ENCODE measurements at regions not wholly inside any gene's neighbourhood (a gene's known extent, or its start where the extent isn't known, plus 50 kb on each side); places are given as distances from the start of the nearest gene placed in this dataset.
"Not testable (repeated sequence)": the region's sequence is repeated elsewhere in the genome, so short reads cannot be mapped to it uniquely, and the experiment has no call there.

DNA sequence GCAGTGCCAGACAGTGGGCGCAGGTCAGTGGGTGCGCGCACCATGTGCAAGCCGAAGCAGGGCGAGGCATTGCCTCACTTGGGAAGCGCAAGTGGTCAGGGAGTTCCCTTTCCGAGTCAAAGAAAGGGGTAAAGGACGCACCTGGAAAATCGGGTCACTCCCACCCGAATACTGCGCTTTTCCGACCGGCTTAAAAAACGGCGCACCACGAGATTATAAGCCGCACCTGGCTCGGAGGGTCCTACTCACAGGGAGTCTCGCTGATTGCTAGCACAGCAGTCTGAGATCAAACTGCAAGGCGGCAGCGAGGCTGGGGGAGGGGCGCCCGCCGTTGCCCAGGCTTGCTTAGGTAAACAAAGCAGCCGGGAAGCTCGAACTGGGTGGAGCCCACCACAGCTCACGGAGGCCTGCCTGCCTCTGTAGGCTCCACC, 77.9 kb downstream of the NR4A2 start:
- DNase-seq, result not testable (repeated sequence)

DNA sequence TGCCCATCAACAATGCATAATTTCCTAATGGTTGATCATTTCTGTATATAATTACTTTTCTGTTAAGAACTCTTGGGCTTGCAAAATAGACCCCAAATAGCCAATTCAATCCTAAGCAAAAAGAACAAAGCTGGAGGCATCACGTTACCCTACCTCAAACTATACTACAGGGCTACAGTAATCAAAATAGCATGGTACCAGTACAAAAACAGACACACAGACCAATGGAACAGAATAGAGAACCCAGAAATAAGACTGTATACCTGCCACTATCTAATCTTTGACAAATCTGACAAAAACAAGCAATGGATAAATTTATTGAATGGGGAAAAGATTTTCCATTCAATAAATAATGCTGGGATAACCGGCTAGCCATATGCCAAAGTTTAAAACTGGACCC, 78.8 kb downstream of the NR4A2 start:
- DNase-seq, result no peak

DNA sequence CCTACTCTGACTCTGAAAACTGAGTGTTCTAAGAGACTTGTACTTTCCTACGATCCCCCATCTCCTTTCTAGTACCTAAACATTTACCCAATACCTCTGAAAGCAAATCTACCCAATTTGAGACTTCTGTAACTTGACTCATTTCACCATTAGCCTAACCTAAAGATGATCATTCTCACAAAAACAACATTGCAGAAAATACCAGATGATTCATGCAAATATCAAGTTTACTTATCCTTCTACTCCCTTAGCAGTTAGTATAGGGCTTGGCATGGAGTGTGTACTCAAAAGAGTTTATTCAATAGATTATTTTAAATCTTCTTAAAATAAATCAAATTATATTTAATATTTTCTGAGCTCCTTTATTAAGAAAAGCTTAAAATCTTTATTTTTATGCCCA, 89.6 kb downstream of the NR4A2 start:
- DNase-seq, result no peak

DNA sequence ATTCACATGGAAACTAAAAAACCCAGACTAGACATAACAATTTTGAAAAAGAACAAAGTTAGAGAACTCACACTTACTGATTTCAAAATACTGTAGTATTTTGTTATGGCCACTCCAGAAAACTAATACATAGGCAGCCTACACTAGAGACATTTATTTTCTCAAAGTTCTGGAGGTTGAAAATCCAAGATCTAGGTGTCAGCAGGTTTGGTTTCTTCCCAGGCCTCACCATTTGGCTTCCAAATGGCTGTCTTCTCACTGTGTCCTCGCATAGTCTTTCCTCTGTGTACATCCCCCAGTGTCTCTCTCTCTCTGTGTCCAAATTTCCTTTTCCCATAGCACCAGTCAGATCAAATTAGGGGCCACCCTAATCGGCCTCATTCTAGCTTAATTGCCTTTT, 95.0 kb downstream of the NR4A2 start:
- no peak for DNase-seq

DNA sequence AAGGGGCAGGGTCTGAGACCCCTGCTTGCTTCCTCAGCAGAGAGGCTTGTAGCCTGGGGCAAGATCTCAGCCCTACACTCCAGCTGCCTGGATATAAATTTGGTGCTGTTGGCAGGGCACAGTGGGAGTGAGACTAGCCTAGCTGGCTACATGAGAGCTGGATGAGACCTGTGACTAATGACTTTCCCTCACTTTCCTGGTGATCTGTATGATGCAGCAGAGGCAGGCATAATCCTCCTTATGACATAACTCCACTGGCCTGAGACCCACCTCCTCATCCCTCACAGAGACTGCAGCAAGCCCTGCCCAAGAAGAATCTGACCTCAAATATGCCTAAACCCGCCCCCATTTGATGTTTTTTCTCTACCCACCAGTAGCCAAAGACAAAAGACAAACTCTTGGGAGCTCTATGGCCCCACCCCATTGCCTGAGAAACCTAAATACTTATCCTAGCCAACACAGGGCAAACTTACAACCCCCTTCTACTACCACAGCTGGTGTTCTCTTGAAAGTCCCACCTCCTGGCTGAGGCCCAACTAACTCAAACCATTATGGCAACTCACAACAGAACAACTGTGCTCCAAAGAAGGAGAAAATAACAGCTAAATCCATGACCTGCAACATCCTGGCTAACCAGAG, 102.7 kb downstream of the NR4A2 start:
- no peak for DNase-seq

DNA sequence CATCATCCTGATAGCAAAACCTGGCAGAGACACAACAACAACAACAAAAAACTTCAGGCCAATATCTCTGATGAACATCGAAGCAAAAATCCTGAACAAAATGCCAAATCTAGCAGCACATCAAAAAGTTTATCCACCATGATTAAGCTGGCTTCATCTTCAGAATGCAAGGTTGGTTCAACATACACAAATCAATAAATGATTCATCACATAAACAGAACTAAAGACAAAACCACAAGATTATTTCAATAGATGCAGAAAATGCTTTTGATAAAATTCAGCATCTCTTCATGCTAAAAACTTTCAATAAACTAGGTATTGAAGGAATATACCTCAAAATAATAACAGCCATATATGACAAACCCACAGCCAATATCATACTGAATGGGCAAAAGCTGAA, 109.2 kb downstream of the NR4A2 start:
- DNase-seq, result not testable (repeated sequence)

DNA sequence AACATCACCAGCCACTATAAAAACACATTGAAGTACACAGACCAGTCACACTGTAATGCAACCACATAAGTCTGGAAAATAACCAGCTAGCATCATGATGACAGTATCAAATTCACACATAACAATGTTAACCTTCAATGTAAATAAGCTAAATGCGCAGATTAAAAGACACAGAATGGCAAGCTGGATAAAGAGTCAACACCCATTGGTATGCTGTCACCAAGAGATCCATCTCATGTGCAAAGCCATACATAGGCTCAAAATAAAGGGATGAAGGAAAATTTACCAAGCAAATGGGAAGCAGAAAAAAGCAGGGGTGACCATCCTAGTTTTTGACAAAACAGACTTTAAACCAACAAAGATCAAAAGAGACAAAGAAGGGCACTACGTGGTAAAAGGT, 110.8 kb downstream of the NR4A2 start:
- DNase-seq, result no peak

DNA sequence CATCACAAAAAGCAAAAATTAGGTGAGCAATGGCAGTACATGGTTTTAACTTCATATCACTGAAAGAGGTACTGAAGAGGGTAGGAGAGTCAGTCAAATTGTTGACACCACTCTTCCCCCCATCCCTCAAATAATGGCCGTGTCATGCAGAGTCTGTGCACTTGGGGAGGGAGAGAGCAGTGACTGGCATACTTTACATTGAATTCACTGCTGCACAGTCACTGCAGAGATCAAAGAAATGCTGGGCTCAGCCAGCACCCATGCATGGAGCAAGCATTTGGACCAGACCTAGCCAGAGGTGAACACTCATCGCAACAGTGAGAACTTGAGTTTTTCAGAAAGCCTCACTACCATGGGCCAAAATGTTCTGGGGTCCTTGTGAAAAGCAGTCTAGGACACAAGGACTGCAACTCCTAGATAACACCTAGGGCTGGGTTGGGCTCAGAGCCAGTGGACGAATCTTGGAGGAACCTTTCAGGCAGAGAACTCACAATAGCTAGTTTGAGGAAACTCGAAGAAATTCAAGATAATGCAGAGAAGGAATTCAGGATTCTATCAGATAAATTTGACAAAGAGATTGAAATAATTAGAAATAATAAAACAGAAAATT, 112.9 kb downstream of the NR4A2 start:
- DNase-seq, result no peak

DNA sequence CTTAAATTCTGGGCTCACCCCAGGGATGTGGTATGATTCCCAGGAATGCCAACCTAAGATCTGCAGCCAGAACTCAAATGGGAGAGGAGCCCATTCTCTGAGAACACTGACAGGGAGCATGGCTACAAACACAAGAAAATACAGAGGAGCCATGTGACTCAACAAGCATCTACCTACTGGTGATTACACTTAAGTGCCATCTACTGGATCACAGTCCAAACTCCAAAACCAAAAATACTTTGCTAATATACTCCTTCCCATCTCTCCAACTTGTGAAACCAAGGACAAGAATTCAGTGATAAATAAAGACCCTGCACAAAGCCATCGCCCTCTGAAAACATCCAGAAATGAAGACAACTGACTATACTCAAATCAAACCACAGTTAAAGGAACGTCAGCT, 116.9 kb downstream of the NR4A2 start:
- DNase-seq, result no peak

DNA sequence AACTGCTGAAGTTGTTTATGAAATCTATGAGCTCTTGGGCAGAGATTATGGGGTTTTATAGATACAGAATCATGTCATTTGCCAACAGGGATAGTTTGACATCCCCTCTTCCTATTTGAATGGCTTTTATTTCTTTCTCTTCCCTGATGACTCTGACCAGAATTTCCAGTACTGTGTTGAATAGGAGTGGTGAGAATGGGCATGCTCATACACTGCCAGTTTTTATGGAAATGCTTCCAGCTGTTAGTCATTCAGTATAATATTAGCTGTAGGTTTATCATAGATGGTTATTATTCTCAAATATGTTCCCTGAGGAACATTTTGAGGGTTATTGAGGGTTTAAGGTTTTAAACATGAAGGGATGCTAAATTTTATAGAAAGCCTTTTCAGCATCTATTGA, 121.2 kb downstream of the NR4A2 start:
- no peak for DNase-seq

DNA sequence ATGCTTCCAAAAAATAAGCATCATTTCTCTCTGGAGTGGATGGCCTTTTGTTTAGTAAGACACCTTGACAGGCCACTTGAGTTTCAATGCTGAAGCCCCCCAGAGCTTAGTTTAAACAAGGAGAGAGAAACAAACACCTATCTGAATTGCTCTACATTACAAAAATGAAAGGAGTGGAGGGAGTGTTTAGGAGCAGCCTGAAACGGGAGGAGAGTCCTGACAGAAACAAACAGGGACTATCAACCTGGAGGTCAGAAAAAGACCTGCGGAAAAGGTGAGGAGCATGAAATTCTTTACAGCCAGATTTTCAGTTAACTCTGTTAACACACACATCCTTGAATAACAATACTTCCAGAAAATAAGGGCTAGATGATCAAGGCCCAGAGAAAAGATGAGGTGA, 126.2 kb downstream of the NR4A2 start:
- no peak for DNase-seq

DNA sequence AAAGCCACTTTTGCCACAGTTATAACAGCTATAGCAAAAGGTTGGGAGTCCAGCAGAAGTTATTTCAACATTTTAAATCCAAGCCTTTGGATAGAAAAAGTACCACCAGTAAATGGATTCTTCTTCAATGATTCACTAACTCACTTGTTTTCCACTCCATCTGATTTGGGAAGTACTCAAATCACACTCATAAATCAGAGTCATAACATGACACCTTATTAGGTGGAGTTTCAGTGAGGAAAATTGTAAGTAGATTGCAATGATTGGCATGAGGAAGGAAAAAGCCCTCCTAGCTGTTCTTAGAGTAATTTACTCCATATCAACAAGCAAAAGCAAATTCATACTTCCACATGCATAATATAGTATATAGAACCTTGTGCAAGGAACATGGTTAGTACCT, 132.9 kb downstream of the NR4A2 start:
- DNase-seq, result no peak

DNA sequence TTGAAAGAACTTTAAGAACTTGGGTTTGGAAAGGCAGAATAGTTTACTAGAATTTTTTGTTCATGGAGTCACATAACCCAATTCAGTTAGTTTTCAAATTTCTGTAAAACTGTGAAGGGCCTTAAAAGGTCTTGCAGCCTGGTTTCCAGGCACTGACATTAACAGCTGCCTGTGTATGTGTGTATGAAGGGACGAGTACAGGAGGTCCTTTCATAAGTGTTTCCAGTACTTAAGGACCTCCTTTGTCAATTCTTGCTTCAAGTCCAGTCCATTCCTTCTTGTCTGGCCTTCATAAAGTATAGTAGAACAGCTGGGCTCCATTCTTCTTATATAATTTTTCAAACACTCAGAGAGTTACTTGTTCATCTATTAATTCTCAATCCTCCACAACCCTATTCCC, 136.5 kb downstream of the NR4A2 start:
- DNase-seq, result no peak

DNA sequence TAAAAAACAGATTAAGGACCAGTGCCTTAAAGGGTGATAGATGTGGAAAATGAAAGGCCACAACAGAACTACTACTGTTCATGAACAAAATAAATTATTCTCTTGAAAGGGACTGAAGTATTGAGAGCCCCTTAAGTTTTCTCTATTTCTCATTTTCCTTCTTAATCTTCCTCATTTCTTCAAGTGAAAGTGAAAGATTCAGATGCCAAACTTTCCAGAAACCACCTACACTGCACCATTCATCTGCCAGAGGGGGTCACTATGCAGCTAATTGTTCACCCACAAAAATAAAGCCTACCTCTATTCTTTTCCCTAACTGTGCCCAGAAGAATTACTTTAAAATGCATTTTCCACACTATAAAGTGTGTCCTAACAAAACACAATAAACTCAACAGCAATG, 140.1 kb downstream of the NR4A2 start:
- no peak for DNase-seq

DNA sequence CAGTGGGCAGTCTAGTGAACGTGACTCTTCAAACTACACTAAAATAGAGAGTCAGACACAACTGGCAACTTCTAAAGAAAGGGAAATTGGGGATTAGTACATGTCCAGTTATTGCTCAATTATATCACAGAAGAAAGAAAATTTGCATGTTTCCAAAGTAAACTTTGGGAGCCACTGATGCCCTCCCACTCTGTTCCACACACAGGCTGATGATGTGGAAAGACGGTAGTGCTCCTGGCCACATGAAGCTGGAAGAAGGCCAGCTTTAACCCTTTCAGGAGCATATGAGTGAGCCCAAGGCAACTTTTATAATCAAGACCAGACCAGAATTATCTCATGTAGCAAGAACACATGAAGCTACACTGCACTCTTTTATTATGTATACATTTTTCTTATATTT, 141.0 kb downstream of the NR4A2 start:
- DNase-seq, result no peak

DNA sequence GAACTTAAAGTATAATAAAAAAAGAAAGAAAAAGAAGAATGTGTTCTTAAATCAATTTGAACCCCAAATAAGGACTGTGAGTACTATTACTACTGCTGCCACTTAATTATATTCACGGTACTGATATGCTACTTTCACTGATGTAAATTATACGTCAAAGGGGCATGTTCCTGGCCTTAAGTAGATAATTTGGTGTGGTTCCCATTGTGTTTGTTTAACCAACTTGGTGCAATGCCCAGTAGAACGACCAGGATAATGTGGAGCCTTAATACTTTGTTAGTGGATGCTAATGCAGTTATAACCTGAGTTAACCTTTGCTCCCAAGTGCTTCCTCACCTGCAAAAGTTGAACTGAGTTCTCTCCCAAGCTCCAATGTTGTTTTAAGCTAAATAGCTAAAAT, 142.0 kb downstream of the NR4A2 start:
- no peak for DNase-seq

DNA sequence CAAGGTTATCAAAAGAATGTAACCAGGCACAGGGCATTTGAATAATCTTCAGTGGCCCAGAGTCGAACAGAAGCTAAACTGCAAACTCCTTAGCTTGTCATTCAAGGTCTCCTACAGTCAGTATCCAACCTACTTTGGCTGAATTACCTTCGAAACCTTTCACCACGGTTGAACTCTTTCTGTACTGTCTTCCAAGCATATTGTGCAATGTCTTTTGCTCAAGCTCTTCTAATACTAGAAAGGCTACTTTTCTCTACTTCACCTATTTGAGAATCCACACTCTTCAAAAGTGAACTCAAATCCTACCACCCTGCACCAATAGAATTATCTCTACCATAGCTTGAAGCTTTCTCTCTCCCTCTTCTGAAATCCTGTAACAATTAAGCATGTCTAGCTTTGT, 142.9 kb downstream of the NR4A2 start:
- DNase-seq, result no peak

DNA sequence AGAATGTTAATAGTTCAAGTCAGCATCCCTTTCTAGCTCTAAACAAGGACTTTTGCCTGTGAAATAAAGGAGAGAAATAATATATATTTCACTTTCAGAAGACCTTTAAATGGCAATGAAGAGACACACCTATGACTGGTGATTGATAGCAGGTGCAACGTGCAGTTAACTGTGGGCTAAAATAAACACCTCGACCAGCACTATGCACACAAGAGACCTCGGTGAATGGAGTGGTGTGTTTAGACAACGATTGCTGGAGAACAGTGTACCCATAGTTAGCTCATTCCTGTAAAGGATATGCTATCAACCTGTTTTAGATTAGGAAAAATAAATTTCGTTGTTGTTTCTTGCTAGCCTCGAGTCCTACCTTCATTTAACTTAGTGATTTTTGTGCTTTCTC, 143.4 kb downstream of the NR4A2 start:
- DNase-seq, result no peak

DNA sequence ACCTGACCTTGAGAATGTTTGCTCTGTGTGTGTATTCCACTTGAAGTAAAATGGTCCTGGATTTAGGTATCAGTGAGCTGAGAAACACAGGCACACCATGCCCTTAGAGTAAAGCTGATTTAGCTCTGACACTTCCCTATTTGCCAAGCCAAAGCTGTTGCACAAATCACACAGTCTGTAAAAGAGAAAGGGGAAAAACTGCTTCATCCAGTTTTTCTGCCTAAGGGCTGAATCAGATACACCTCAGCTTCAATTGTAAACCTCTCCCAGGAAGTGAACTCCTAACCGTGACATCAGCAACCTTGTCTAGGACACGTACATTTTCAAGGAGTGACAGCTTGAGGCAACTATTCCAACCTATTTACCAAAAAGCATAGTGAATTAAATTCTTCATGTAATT, 150.4 kb downstream of the NR4A2 start:
- no peak for DNase-seq

DNA sequence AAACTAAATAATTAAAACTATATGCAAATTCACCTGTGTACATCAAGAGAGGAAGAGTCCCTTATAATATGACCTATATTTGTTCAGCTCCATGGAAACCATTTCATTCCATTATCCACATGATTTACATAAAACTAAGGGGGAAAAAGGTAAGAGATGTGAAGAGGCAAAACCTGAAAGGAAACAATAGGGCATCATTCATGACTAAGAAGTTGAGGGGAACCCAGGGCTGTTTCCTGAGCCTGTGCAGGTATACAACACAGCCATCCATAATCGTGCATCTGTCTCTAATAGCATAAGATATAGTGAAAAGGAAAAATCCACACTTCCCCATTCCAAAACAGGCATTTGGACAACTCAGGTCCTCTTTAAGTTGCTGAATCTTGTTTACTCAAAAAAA, 151.3 kb downstream of the NR4A2 start:
- DNase-seq, result no peak

DNA sequence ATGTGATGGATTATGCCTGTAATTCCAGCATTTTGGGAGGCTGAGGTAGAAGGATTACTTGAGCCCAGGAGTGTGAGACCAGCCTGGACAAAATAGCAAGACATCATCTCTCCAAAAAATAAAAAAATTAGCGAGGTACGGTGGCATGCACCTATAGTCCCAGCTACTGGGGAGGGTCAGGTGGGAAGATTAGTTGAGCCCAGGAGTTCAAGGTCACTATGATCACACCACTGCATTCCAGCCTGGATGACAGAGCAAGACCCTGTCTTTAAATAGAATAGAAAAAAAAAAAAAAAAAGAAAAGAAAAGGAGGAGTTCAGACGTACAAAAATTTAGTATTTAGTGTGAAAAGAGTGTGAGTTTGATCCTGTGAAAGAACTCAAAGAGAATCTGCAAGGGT, 154.9 kb downstream of the NR4A2 start:
- DNase-seq, result no peak

DNA sequence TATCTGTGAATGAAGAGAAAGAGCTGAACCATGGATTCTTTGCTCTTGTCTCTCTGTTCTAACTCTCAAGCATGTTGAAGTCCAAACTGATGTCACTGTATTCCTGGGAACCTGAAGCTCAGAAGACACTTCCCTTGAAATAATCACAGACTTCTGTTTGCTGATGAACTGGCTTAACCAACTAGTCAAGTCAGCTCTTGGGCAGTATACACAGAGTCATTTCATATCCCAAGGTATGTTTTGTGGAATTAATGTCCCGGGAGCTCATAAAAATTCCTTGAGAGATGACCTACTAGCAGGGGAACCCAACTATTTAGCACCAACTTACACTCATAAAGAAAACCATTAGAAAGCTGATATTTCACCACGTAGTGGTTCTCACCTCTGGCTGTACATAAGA, 156.6 kb downstream of the NR4A2 start:
- DNase-seq, result no peak

DNA sequence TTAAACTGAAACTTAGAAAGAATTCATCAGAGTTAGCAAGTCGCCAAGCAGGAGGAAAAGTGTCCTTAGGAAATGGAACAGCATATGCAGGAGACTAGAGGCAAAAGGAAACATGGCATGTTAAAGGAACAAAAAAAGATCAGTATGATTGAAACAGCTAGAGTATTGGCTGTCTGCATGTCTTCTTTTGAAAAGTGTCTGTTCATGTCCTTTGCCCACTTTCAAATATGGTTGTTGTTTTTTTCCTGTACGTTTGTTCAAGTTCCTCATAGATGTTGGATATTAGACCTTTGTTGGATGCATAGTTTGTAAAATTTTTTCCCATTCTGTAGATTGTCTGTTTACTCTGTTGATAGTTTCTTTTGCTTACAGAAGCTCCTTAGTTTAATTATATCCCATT, 161.6 kb downstream of the NR4A2 start:
- no peak for DNase-seq

DNA sequence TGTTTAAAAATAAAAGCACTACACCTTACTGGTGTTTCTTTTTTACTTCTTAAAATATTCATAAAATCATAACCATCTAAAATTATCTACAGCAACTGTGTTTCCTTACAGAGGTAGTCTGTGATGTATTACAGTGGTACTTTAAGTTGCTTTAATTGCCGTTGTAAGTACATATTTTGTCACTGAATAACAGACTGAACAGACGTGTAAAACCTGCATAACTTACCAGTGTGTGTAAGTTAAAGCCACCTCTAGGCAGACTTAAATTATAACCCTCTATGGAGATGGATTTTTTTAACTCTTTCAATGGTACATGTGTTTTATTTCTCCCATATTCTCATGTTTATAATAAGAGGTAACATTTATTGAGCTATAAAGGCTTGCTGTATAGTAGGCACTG, 166.8 kb downstream of the NR4A2 start:
- DNase-seq, result no peak

DNA sequence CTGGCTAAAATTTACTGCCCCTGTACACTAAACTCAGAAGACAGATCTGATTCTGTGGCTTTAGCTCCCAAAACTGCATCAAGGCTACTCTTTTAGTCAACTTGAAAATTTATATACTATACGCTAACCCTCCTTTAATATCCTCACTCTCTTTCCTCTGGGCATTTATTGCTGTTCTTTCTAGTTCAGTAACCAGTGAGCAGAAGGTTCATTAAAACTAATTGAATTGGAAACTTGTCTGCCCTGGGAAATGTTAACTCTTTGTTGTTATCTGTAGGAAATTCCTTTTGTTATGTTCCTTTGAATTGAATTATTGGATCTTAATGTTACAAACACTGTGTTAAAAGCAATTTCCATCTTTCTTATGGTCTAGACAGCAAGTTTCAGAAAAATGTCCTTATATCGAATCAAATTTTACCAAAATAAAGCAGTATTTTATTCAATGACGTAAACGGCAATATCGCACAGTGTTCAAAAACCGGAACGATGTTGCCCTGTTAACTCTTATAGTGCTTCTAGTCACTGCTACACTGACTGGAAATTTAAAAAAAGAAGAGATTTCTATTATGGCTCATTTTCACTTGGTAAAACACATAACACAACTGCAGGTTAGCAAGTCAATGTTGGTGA, 168.3 kb downstream of the NR4A2 start:
- DNase-seq, result no peak

All from amniotic stem cell (primary cell).